ENCODE measurements at regions not wholly inside any gene's neighbourhood (a gene's known extent, or its start where the extent isn't known, plus 50 kb on each side); places are given as distances from the start of the nearest gene placed in this dataset.

DNA sequence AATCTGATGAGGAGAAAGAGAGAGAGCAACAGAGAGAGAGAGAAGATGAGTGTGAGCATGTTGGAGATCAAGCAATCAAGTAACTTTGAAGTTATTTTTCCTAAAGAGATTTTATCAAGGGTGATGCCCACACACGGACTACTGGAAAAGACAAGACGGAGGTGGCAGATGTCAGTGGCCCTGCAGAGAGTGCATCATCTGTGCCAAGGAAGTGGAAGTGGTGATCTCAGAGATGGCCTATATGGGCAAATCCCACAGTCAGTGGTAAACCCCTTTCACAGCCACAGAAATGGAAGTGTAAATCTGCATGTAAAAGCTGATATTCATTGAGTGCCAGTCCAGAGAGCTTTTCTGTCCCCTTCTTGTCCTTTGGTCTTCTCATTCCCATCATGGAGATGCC lies 577.2 kb upstream of the AADAT start:
- intact Hi-C loops (cut with DNase I, micrococcal nuclease): no loop called here
- Mint-ChIP-seq H3K27ac (no peak overlapping the region), H3K27me3 (no peaks in the 10 kb centered on the region), H3K4me3 (no peak overlapping the region), H3K36me3 (ENCODE audit: low read depth) (no peaks in the 10 kb centered on the region), H3K9me3 (ENCODE audit: low read depth) (no peaks in the 10 kb centered on the region), H3K4me1 (no peaks in the 10 kb centered on the region)
- CTCF ChIA-PET: no interaction called here
- POLR2A ChIA-PET: interaction anchor here (0.8 kb wide), 1 partner anchor 36 kb away, joined by 4 read pairs; no protein-coding TSS in a partner anchor
- DNase-seq: no peak
- no peak for ATAC-seq

DNA sequence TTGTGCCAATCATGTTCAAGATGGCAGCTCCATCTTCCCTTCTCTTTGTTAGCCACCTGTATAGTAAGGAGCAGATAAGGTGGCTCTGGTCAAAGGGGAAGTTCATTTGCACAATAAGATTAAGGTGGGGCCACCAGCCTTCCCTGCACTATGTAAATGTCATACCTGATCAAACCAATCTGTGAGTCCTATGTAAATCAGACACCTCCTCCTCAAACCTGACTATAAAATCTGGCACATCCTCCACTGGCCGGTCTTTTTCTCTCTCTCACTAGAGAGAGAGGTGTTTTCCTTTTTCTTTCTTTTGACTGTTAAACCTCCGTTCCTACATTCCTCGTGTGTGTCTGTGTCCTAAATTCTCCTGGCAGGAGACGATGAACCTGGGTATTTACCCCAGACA lies 572.5 kb upstream of the AADAT start:
- H3K36me3 Mint-ChIP-seq (ENCODE audit: low read depth): no peaks in the 10 kb centered on the region

DNA sequence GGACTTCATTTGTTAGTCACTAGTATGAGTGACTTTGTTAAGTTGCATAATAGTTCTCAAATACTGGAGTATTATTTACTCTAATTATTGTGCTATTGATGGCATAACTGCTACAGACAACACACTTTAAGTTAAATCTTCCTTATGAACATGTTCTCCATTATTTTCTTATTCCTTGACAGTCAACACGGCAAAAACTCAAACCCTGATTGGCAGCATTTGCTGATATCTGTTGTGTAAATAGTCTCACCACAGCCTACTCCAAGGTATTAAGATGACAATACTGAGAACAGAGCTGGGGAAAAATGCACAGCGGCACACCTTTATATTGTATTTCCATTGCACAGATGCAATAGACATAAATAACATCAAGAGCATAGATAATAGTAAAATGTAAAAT lies 568.0 kb upstream of the AADAT start:
- H3K27ac Mint-ChIP-seq: no peak overlapping the region
- no peaks in the 10 kb centered on the region for H3K36me3 Mint-ChIP-seq (ENCODE audit: low read depth)
- no peaks in the 10 kb centered on the region for H3K27me3 Mint-ChIP-seq
- ATAC-seq: no peak
- peaks cover 1% of the 10 kb centered on the region for H3K9me3 Mint-ChIP-seq (ENCODE audit: low read depth)
- intact Hi-C loops (cut with DNase I, micrococcal nuclease): no loop called here
- CTCF ChIA-PET: no interaction called here
- no peak overlapping the region for H3K4me3 Mint-ChIP-seq
- DNase-seq: no peak
- POLR2A ChIA-PET: no interaction called here
- H3K4me1 Mint-ChIP-seq: no peaks in the 10 kb centered on the region

More for the DNA sequence above, 572.5 kb upstream of the AADAT start:
- ATAC-seq (no peak), DNase-seq (no peak)
- no peaks in the 10 kb centered on the region for H3K9me3 Mint-ChIP-seq (ENCODE audit: low read depth)
- H3K4me1 Mint-ChIP-seq: no peaks in the 10 kb centered on the region
- ChIA-PET CTCF (no interaction called here), POLR2A (no interaction called here)
- no peak overlapping the region for H3K27ac Mint-ChIP-seq
- no peak overlapping the region for H3K4me3 Mint-ChIP-seq
- H3K27me3 Mint-ChIP-seq: no peaks in the 10 kb centered on the region
- intact Hi-C loops (cut with DNase I, micrococcal nuclease): no loop called here

DNA sequence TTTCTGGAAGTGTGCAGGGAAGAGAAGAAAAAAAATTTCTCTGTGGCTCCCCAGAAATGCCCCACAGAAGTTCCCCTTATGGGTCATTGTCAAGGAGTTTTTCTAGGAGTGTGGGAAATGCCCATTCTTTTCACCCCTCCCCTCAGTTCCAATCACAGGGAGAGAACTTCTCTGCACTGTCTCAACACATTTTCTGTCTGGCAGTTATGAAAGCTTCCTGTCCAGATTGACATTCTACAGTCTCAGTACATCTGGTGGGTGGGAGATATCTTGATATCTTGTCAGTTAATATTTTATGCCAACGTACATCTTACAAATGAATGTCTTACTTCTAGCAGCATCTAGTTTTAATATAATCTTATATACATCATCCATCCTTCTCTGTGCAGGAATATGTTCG lies 566.8 kb upstream of the AADAT start:
- intact Hi-C loops (cut with DNase I, micrococcal nuclease): no loop called here
- ChIA-PET POLR2A (no interaction called here), CTCF (no interaction called here)
- H3K27me3 Mint-ChIP-seq: no peaks in the 10 kb centered on the region
- no peak overlapping the region for H3K4me3 Mint-ChIP-seq
- H3K9me3 Mint-ChIP-seq (ENCODE audit: low read depth): peaks cover 1% of the 10 kb centered on the region
- ATAC-seq (no peak), DNase-seq (no peak)
- no peaks in the 10 kb centered on the region for H3K36me3 Mint-ChIP-seq (ENCODE audit: low read depth)
- no peak overlapping the region for H3K27ac Mint-ChIP-seq
- H3K4me1 Mint-ChIP-seq: no peaks in the 10 kb centered on the region

DNA sequence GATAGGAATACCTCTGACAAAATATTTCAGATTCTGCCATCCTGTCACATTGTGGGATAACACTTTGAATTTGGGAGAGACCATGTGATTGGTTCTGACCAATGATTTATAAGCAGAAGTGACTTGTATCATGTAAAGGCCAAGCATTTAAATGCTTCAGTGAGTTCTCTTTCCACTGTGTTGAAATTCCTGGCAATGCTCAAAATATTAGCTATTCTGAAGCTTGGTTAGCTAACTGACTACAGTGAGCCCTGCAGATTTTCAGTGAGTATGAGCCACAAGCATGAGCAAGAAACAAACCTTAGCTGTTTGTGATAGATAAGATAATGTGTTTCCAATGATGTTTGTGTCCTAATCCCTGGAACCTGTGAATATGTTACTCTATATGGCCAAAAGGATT lies 562.8 kb upstream of the AADAT start:
- Mint-ChIP-seq H3K27me3 (no peaks in the 10 kb centered on the region), H3K4me1 (no peaks in the 10 kb centered on the region), H3K4me3 (no peak overlapping the region), H3K9me3 (ENCODE audit: low read depth) (peaks cover 1% of the 10 kb centered on the region), H3K36me3 (ENCODE audit: low read depth) (no peaks in the 10 kb centered on the region), H3K27ac (no peak overlapping the region)
- intact Hi-C loops (cut with DNase I, micrococcal nuclease): no loop called here
- DNase-seq (no peak), ATAC-seq (no peak)
- CTCF ChIA-PET: no interaction called here
- POLR2A ChIA-PET: no interaction called here

DNA sequence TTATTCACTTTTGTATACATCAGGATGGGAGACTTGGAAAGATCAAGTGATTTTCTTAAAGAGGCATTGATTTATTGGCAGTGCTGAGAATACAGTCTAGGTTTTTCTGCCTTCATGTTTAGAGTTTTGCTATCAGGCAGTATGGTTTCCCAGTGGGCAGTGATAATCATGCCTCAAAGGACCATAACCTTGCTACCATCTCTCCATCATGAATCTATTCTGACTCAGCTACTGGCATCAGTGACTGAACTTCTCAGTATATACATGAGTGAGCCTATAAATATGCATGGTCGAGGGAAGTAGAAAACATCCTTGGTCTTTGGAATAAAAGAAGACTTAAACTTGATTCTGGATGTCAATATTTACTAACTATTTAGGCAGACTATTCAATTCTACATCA lies 562.0 kb upstream of the AADAT start:
- DNase-seq (no peak), ATAC-seq (no peak)
- H3K27ac Mint-ChIP-seq: no peak overlapping the region
- no peaks in the 10 kb centered on the region for H3K27me3 Mint-ChIP-seq
- CTCF ChIA-PET: no interaction called here
- H3K4me1 Mint-ChIP-seq: no peaks in the 10 kb centered on the region
- intact Hi-C loops (cut with DNase I, micrococcal nuclease): no loop called here
- H3K36me3 Mint-ChIP-seq (ENCODE audit: low read depth): no peaks in the 10 kb centered on the region
- peaks cover 1% of the 10 kb centered on the region for H3K9me3 Mint-ChIP-seq (ENCODE audit: low read depth)
- H3K4me3 Mint-ChIP-seq: no peak overlapping the region
- POLR2A ChIA-PET: no interaction called here

DNA sequence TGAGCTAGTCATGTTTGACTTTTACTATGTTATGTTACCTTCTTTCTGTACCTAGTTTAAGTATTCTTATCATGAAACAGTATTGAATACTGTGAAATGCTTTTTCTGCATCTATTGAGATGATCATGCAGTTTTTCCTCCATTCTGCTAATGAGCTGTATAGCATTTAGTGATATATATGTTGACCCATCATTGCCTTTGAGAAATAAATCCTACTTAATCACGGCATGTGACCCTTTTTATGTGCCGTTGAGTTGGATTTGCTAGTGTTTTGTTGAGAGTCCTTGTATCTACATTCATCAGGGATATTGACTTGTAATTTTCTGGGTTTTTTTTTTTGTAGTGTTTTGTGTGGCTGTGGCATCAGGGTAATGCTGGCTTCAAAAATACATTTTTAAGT lies 537.7 kb upstream of the AADAT start:
- Mint-ChIP-seq H3K27ac (no peak overlapping the region), H3K9me3 (ENCODE audit: low read depth) (peaks cover 21% of the 10 kb centered on the region), H3K27me3 (no peaks in the 10 kb centered on the region), H3K4me1 (no peaks in the 10 kb centered on the region), H3K36me3 (ENCODE audit: low read depth) (no peaks in the 10 kb centered on the region), H3K4me3 (no peak overlapping the region)
- POLR2A ChIA-PET: no interaction called here
- DNase-seq (no peak), ATAC-seq (no peak)
- CTCF ChIA-PET: no interaction called here
- intact Hi-C loops (cut with DNase I, micrococcal nuclease): no loop called here

DNA sequence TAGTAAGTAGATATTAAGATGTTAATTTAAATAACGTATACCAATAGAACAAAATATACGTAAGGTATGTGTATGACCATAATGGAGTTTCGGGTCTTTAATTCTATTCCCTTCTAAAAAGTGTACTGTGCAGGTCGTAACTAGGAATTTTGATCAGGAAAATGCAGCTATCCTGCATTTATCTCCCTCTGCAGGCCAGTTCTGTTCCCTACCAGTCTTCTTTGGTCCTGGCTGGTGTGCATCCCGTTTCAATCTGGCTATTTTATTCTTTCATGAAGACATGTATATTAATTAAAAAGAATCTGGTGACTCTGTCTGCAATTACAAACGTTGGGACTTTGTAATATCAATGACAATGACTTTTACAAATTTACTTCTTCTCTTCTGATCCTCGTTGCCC lies 534.1 kb upstream of the AADAT start:
- Mint-ChIP-seq H3K9me3 (ENCODE audit: low read depth) (peaks cover under 1% of the 10 kb centered on the region), H3K36me3 (ENCODE audit: low read depth) (no peaks in the 10 kb centered on the region), H3K27ac (no peak overlapping the region), H3K27me3 (no peaks in the 10 kb centered on the region), H3K4me3 (no peak overlapping the region), H3K4me1 (no peaks in the 10 kb centered on the region)
- DNase-seq: no peak
- CTCF ChIA-PET: no interaction called here
- POLR2A ChIA-PET: no interaction called here
- intact Hi-C loops (cut with DNase I, micrococcal nuclease): no loop called here
- no peak for ATAC-seq

DNA sequence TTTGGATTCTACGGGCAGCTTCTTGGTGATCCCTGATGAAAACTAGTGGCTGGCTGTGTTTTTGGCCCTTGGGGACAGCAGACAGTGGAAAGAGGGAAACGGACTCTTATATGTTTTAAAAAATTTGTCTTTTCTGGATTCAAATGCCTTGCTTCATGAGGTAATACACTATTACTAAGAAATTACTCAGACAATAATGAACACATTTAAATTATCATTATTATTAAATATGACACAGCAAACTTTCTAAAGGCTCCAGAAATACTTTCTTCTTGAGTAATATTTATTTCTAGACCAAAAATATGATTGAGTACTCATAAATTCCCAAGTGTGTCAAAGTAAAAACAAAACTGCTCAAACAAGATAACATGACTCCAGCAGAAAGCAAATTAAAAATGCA lies 520.7 kb upstream of the AADAT start:
- DNase-seq (no peak), ATAC-seq (no peak)
- peaks cover 5% of the 10 kb centered on the region for H3K9me3 Mint-ChIP-seq (ENCODE audit: low read depth)
- no peaks in the 10 kb centered on the region for H3K4me1 Mint-ChIP-seq
- no peaks in the 10 kb centered on the region for H3K36me3 Mint-ChIP-seq (ENCODE audit: low read depth)
- no peak overlapping the region for H3K27ac Mint-ChIP-seq
- intact Hi-C loops (cut with DNase I, micrococcal nuclease): no loop called here
- no peak overlapping the region for H3K4me3 Mint-ChIP-seq
- ChIA-PET POLR2A (no interaction called here), CTCF (no interaction called here)
- H3K27me3 Mint-ChIP-seq: no peaks in the 10 kb centered on the region

DNA sequence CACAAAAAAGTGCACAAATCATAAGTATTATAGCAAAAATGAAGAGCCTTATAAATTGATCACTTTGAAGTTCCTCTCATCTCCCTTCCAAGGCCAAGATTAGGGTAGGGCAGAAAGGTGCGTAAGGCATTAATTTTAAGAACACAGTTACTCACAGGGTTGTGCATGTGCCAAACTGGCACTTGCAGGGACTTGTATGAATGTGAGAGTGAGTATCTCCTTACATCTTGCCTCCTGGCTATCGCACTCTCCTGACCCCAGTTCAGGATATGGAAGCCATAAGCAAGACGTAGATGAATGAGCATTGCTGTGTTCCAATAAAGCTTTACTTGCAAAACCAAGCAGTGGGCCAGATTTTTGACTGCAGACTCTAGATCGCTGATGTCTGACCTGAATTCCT lies 510.1 kb upstream of the AADAT start:
- ATAC-seq (no peak), DNase-seq (no peak)
- intact Hi-C loops (cut with DNase I, micrococcal nuclease): no loop called here
- CTCF ChIA-PET: interaction anchor here (0.6 kb wide), 1 partner anchor 12 kb away, joined by 3 read pairs; no protein-coding TSS in a partner anchor
- Mint-ChIP-seq H3K27ac (no peak overlapping the region), H3K9me3 (ENCODE audit: low read depth) (no peaks in the 10 kb centered on the region), H3K27me3 (no peaks in the 10 kb centered on the region), H3K36me3 (ENCODE audit: low read depth) (no peaks in the 10 kb centered on the region), H3K4me1 (no peaks in the 10 kb centered on the region), H3K4me3 (no peak overlapping the region)
- POLR2A ChIA-PET: no interaction called here

DNA sequence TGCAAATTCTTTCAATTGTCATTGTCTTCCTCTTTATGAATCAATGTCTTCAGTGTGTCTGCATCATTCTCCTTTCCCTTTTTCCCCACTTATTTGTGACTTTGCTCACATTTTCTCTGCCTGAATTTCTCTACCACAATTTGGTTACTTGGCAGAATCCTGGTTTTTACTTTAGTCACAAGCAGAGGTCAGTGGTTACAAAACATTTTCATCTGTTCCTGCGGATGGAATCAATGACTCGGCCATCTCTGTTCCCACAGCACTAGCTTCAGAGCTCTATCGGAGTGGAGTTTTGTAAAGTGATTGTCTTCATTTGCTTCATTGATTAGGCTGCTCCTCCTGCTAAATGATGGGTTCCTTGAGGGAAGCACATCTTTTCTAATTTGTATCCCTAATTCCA lies 501.3 kb upstream of the AADAT start:
- Mint-ChIP-seq H3K4me1 (no peaks in the 10 kb centered on the region), H3K9me3 (ENCODE audit: low read depth) (no peaks in the 10 kb centered on the region), H3K27me3 (no peaks in the 10 kb centered on the region), H3K27ac (no peak overlapping the region), H3K4me3 (no peak overlapping the region), H3K36me3 (ENCODE audit: low read depth) (no peaks in the 10 kb centered on the region)
- ATAC-seq (no peak), DNase-seq (no peak)
- intact Hi-C loops (cut with DNase I, micrococcal nuclease): no loop called here
- CTCF ChIA-PET: no interaction called here
- POLR2A ChIA-PET: no interaction called here

DNA sequence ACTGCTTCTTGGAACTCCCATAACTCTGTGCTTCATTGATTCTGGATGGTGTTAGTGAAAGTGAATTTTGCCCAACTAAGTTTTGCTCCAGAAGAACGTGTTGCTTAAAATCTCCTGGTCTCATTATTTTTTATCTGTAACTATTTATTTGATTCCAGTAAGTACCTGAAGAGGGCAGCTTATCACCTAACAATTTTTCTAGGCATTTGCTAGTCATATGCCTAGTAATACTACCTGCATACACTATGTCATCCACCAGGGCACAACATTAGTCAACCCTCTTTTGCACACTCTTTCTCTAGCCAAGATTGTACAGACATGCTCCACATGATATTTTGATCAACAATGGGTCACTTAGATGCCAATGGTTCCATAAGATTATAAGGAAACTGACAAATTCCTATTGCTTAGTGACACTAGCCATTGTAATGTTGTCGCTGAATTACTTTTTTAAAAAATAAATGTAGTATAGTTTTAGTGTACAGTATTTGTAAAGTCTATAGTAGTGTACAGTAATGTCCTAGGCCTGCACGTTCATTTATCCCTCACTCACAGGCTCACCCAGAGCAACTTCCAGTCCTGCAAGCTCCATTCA lies 499.9 kb upstream of the AADAT start:
- intact Hi-C loops (cut with DNase I, micrococcal nuclease): no loop called here
- ChIA-PET POLR2A (no interaction called here), CTCF (no interaction called here)
- Mint-ChIP-seq H3K4me1 (no peaks in the 10 kb centered on the region), H3K9me3 (ENCODE audit: low read depth) (no peaks in the 10 kb centered on the region), H3K27ac (no peak overlapping the region), H3K27me3 (no peaks in the 10 kb centered on the region), H3K36me3 (ENCODE audit: low read depth) (no peaks in the 10 kb centered on the region), H3K4me3 (no peak overlapping the region)
- no peak for ATAC-seq
- no peak for DNase-seq

DNA sequence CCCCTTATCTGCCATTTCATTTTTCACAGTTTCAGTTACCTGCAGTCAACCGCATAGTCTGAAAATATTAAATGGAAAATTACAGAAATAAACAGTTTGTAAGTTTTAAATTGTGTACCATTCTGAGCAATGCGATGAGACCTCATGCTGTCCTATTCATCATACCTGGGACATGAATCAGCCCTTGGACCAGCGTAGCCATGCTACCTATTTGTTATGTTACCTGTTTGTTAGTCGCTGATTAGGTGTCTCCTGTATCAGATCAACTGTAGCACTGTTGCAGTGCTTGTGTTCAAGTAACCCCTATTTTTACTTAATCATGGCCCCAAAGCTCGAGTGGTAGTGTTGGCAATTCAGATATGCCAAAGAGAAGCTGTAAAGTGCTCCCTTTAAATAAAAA lies 492.2 kb upstream of the AADAT start:
- H3K4me1 Mint-ChIP-seq: no peaks in the 10 kb centered on the region
- no peak overlapping the region for H3K4me3 Mint-ChIP-seq
- ATAC-seq (no peak), DNase-seq (no peak)
- CTCF ChIA-PET: no interaction called here
- H3K9me3 Mint-ChIP-seq (ENCODE audit: low read depth): peaks cover 7% of the 10 kb centered on the region
- POLR2A ChIA-PET: no interaction called here
- intact Hi-C loops (cut with DNase I, micrococcal nuclease): no loop called here
- no peaks in the 10 kb centered on the region for H3K27me3 Mint-ChIP-seq
- no peaks in the 10 kb centered on the region for H3K36me3 Mint-ChIP-seq (ENCODE audit: low read depth)
- no peak overlapping the region for H3K27ac Mint-ChIP-seq
